Kidney tubule cell (primary cell): ENCODE measurements at regions not wholly inside any gene's neighbourhood (a gene's known extent, or its start where the extent isn't known, plus 50 kb on each side); places are given as distances from the start of the nearest gene placed in this dataset.
"Not testable (repeated sequence)": the region's sequence is repeated elsewhere in the genome, so short reads cannot be mapped to it uniquely, and the experiment has no call there.

Source experiments
- DNase-seq: peaks from one replicate; pipeline ENCODE4 v3.0.0-alpha.2; 2018; ENCODE audit warnings: low spot score

GRCh38 chr9:135360617-135361016, 119.0 kb upstream of the PPP1R26 start:
- DNase-seq, result no peak

- DNase-seq, result not testable (repeated sequence)
These were observed 117.9 kb upstream of the PPP1R26 start for GRCh38 chr9:135361668-135362067.

GRCh38 chr9:135363596-135363995, 116.0 kb upstream of the PPP1R26 start:
- DNase-seq, result no peak

GRCh38 chr9:135365013-135365768, 114.4 kb upstream of the PPP1R26 start:
- DNase-seq, result no peak

GRCh38 chr9:135366104-135366503, 113.5 kb upstream of the PPP1R26 start:
- no peak for DNase-seq

- DNase-seq, result peak; percentile 11
These were observed 110.1 kb upstream of the PPP1R26 start for GRCh38 chr9:135369412-135369990.

GRCh38 chr9:135370411-135371375, 108.9 kb upstream of the PPP1R26 start:
- DNase-seq, result no peak

GRCh38 chr9:135371535-135371934, 108.0 kb upstream of the PPP1R26 start:
- no peak for DNase-seq

- no peak for DNase-seq
These were observed 107.5 kb upstream of the PPP1R26 start for GRCh38 chr9:135372036-135372435.

- DNase-seq, result no peak
These were observed 107.0 kb upstream of the PPP1R26 start for GRCh38 chr9:135372501-135373008.

- DNase-seq, result no peak
These were observed 106.4 kb upstream of the PPP1R26 start for GRCh38 chr9:135373151-135373685.

- DNase-seq, result no peak
These were observed 105.8 kb upstream of the PPP1R26 start for GRCh38 chr9:135373820-135374219.

- no peak for DNase-seq
These were observed 105.0 kb upstream of the PPP1R26 start for GRCh38 chr9:135374591-135374990.

- no peak for DNase-seq
These were observed 104.6 kb upstream of the PPP1R26 start for GRCh38 chr9:135375001-135375400.

GRCh38 chr9:135376511-135377265, 102.9 kb upstream of the PPP1R26 start:
- no peak for DNase-seq

GRCh38 chr9:135377431-135377830, 102.2 kb upstream of the PPP1R26 start:
- no peak for DNase-seq

- no peak for DNase-seq
These were observed 100.8 kb upstream of the PPP1R26 start for GRCh38 chr9:135378751-135379150.

- DNase-seq, result no peak
These were observed 99.9 kb upstream of the PPP1R26 start for GRCh38 chr9:135379540-135380267.

GRCh38 chr9:135380311-135380960, 99.1 kb upstream of the PPP1R26 start:
- no peak for DNase-seq

GRCh38 chr9:135381762-135382310, 97.7 kb upstream of the PPP1R26 start:
- DNase-seq, result no peak
